ENCODE measurements at regions not wholly inside any gene's neighbourhood (a gene's known extent, or its start where the extent isn't known, plus 50 kb on each side); places are given as distances from the start of the nearest gene placed in this dataset.

- Histone ChIP-seq H3K79me2 (ENCODE audit: low read length) (no peaks in the 10 kb centered on the region), H3K4me3 (ENCODE audit: low read length) (no peak overlapping the region), H3K27me3 (ENCODE audit: low read length) (no peaks in the 10 kb centered on the region), H3K4me2 (ENCODE audit: low read length) (no peak overlapping the region), H3K9me2 (replicated peaks; ENCODE audit: low read length) (no peaks in the 10 kb centered on the region), H3F3A (ENCODE audit: low read length, unreplicated experiment) (no peaks in the 10 kb centered on the region), H4K20me1 (ENCODE audit: low read length) (no peaks in the 10 kb centered on the region), H3K36me3 (ENCODE audit: low read depth, low read length) (no peaks in the 10 kb centered on the region), H3K4me1 (ENCODE audit: insufficient read depth, low read length) (peaks cover 11% of the 10 kb centered on the region), H2AFZ (ENCODE audit: low read length) (no peak overlapping the region), H3K9me3 (ENCODE audit: low read length) (no peaks in the 10 kb centered on the region), H3K27ac (ENCODE audit: low read length) (no peak overlapping the region), H3K9ac (ENCODE audit: low read length) (no peak overlapping the region)
- ChIA-PET CTCF (no interaction called here), POLR2A (ENCODE audit: unreplicated experiment) (no interaction called here)
- DNase-seq = no peak
- BruUV-seq (replicated peaks) = no TSS peak
- intact Hi-C loops (cut with micrococcal nuclease) = no loop called here
- TF ChIP-seq EZH2 (IDR thresholded peaks at IDR 0.05; ENCODE audit: low read length, unreplicated experiment) = no peak
- TF ChIP-seq CTCF (conservative IDR thresholded peaks at IDR 0.05; ENCODE audit: low read depth, low read length) = no peak
- no peak for TF ChIP-seq EZH2phosphoT487 (IDR thresholded peaks at IDR 0.05; ENCODE audit: borderline replicate concordance, low read length)
- no peak for ATAC-seq
Measured at GRCh38 chr6:44024574-44025219, 102.6 kb downstream of the MRPL14 start.

- Histone ChIP-seq H3K9ac (ENCODE audit: low read length) (no peak overlapping the region), H3K27ac (ENCODE audit: low read length) (no peak overlapping the region), H4K20me1 (ENCODE audit: low read length) (no peaks in the 10 kb centered on the region), H3K9me3 (ENCODE audit: low read length) (no peaks in the 10 kb centered on the region), H3K9me2 (replicated peaks; ENCODE audit: low read length) (no peaks in the 10 kb centered on the region), H3K4me2 (ENCODE audit: low read length) (no peak overlapping the region), H3F3A (ENCODE audit: low read length, unreplicated experiment) (no peaks in the 10 kb centered on the region), H3K4me3 (ENCODE audit: low read length) (no peak overlapping the region), H3K4me1 (ENCODE audit: insufficient read depth, low read length) (peaks cover 11% of the 10 kb centered on the region), H3K27me3 (ENCODE audit: low read length) (no peaks in the 10 kb centered on the region), H3K36me3 (ENCODE audit: low read depth, low read length) (no peaks in the 10 kb centered on the region), H3K79me2 (ENCODE audit: low read length) (no peaks in the 10 kb centered on the region), H2AFZ (ENCODE audit: low read length) (no peak overlapping the region)
- CTCF ChIA-PET = no interaction called here
- no peak for ATAC-seq
- TF ChIP-seq CTCF (conservative IDR thresholded peaks at IDR 0.05; ENCODE audit: low read depth, low read length) (no peak), EZH2phosphoT487 (IDR thresholded peaks at IDR 0.05; ENCODE audit: borderline replicate concordance, low read length) (no peak), EZH2 (IDR thresholded peaks at IDR 0.05; ENCODE audit: low read length, unreplicated experiment) (no peak)
- POLR2A ChIA-PET (ENCODE audit: unreplicated experiment) = no interaction called here
- DNase-seq = no peak
- intact Hi-C loops (cut with micrococcal nuclease) = no loop called here
- no TSS peak for BruUV-seq (replicated peaks)
Measured at GRCh38 chr6:44023586-44024454, 103.4 kb downstream of the MRPL14 start.
